CD4-positive, alpha-beta T cell (primary cell): ENCODE measurements at regions not wholly inside any gene's neighbourhood (a gene's known extent, or its start where the extent isn't known, plus 50 kb on each side); places are given as distances from the start of the nearest gene placed in this dataset.

Experiments
- ATAC-seq: fragments of 200-7000 bp; cut with Tn5 transposase; one replicate; pipeline ENCODE4 v1.10.0; 2022; ENCODE audit warnings: mild to moderate bottlenecking; ENCODE audit not compliant: poor library complexity
- CTCF ChIA-PET: fragments of 350-600 bp; sonication (Branson Sonifier 250); formaldehyde crosslinking; loops from one replicate; lab custom pipeline; 2021; ENCODE audit warnings: antibody characterized with exemption, inconsistent platforms; lab: Charles Lee
- POLR2A ChIA-PET: fragments of 350-600 bp; sonication (Branson Sonifier 250); formaldehyde crosslinking; loops from one replicate; lab custom pipeline; 2021; ENCODE audit warnings: antibody characterized with exemption, inconsistent platforms; lab: Charles Lee
- DNase-seq, 14 experiments: peaks; one replicate each; pipeline ENCODE4 v3.0.0-alpha.2; 2013 to 2020; ENCODE audit warnings: mixed read lengths in 2 of 14
- H3K27ac ChIP-seq, 2 donors: one replicate each; pipeline versions ENCODE4 v1.5.1 to v1.7.0; 2013; ENCODE audit warnings: low read length in 2 of 2, low read depth in 1 of 2, mild to moderate bottlenecking in 1 of 2
- H3K27me3 ChIP-seq, 2 experiments: 1 replicate in 1 of 2; 2 replicates in 1 of 2; pipeline versions ENCODE4 v1.6.1 to v1.7.0; 2013; ENCODE audit warnings: low read length in 2 of 2, control low read depth in 1 of 2, mild to moderate bottlenecking in 1 of 2, moderate library complexity in 1 of 2; ENCODE audit not compliant: insufficient read depth in 2 of 2, control insufficient read depth in 1 of 2
- H3K36me3 ChIP-seq: one replicate; pipeline ENCODE4 v1.6.1; 2013; ENCODE audit warnings: low read length, control low read depth; ENCODE audit not compliant: insufficient read depth
- H3K4me1 ChIP-seq: one replicate; pipeline ENCODE4 v1.6.1; 2013; ENCODE audit warnings: low read length, control low read depth; ENCODE audit not compliant: insufficient read depth
- H3K4me3 ChIP-seq: one replicate; pipeline ENCODE4 v1.5.1; 2013; ENCODE audit warnings: mild to moderate bottlenecking, low read length, moderate library complexity
- H3K9me3 ChIP-seq, 2 experiments: 1 replicate in 1 of 2; 2 replicates in 1 of 2; pipeline versions ENCODE4 v1.6.1 to v1.7.0; 2013; ENCODE audit warnings: low read length in 2 of 2, mild to moderate bottlenecking in 2 of 2, control low read depth in 1 of 2, moderate library complexity in 1 of 2; ENCODE audit not compliant: control insufficient read depth in 1 of 2, insufficient read depth in 1 of 2
- H3K27ac Mint-ChIP-seq: one replicate; pipeline ENCODE4 v1.8.0; 2020; ENCODE audit warnings: mixed read lengths
- H3K27me3 Mint-ChIP-seq: one replicate; pipeline ENCODE4 v1.8.0; 2021; ENCODE audit warnings: mixed read lengths
- H3K36me3 Mint-ChIP-seq: one replicate; pipeline ENCODE4 v1.8.0; 2021; ENCODE audit warnings: low read depth, mixed read lengths
- H3K4me1 Mint-ChIP-seq: one replicate; pipeline ENCODE4 v1.8.0; 2021; ENCODE audit warnings: low read depth, mixed read lengths
- H3K4me3 Mint-ChIP-seq: one replicate; pipeline ENCODE4 v1.8.0; 2020; ENCODE audit warnings: mild to moderate bottlenecking, mixed read lengths
- H3K9me3 Mint-ChIP-seq: one replicate; pipeline ENCODE4 v1.8.0; 2020; ENCODE audit warnings: mixed read lengths
- CTCF ChIP-seq: fragments of 200-600 bp; IDR thresholded peaks from one replicate; pipeline ENCODE4 v1.8.0; 2022; ENCODE audit warnings: antibody characterized with exemption, mild to moderate bottlenecking
- intact Hi-C, 2 experiments: fragments of 100-400 bp; cut with DNase I in 1 of 2; cut with micrococcal nuclease in 1 of 2; formaldehyde crosslinking; loops; one replicate each; pipeline versions ENCODE4 v1.15.1 to v1.9.0; 2023 to 2025; cut with DNase I, micrococcal nuclease

GRCh38 chr16:55047331-55047730 lies 116.7 kb downstream of the IRX5 start:
- Mint-ChIP-seq H3K36me3 (no peaks in the 10 kb centered on the region), H3K9me3 (no peaks in the 10 kb centered on the region), H3K4me3 (no peak overlapping the region), H3K4me1 (no peaks in the 10 kb centered on the region), H3K27me3 (peaks cover 19% of the 10 kb centered on the region), H3K27ac (no peak overlapping the region)
- no peak for TF ChIP-seq CTCF
- peaks cover 0 to 5% of the 10 kb centered on the region in 2 experiments for H3K9me3 ChIP-seq
- no peaks in the 10 kb centered on the region for H3K36me3 ChIP-seq
- H3K4me1 ChIP-seq, result no peaks in the 10 kb centered on the region
- intact Hi-C loops, result no loop called here
- no peak overlapping the region for H3K4me3 ChIP-seq
- POLR2A ChIA-PET, result no interaction called here
- CTCF ChIA-PET, result no interaction called here
- ATAC-seq (no peak), DNase-seq (no peak)
- no peak overlapping the region for H3K27ac ChIP-seq
- no peaks in the 10 kb centered on the region for H3K27me3 ChIP-seq

- no peaks in the 10 kb centered on the region for H3K27me3 ChIP-seq
- no peaks in the 10 kb centered on the region for H3K36me3 ChIP-seq
- no peak overlapping the region for H3K4me3 ChIP-seq
- Mint-ChIP-seq H3K4me3 (no peak overlapping the region), H3K36me3 (no peaks in the 10 kb centered on the region), H3K27ac (no peak overlapping the region), H3K9me3 (no peaks in the 10 kb centered on the region), H3K4me1 (no peaks in the 10 kb centered on the region), H3K27me3 (peaks cover 19% of the 10 kb centered on the region)
- ChIA-PET POLR2A (no interaction called here), CTCF (no interaction called here)
- intact Hi-C loops, result no loop called here
- DNase-seq (no peak), ATAC-seq (no peak)
- H3K27ac ChIP-seq, result no peak overlapping the region
- no peaks in the 10 kb centered on the region for H3K4me1 ChIP-seq
- no peak for TF ChIP-seq CTCF
- peaks cover 0 to 3% of the 10 kb centered on the region in 2 experiments for H3K9me3 ChIP-seq
These were observed 117.3 kb downstream of the IRX5 start for GRCh38 chr16:55047903-55048497.

- no peak overlapping the region for H3K4me3 Mint-ChIP-seq
- no peaks in the 10 kb centered on the region for H3K36me3 ChIP-seq
- H3K27me3 Mint-ChIP-seq, result peaks cover 24% of the 10 kb centered on the region
- CTCF ChIA-PET, result no interaction called here
- H3K27ac ChIP-seq, result no peak overlapping the region
- TF ChIP-seq CTCF, result no peak
- H3K4me3 ChIP-seq, result no peak overlapping the region
- H3K9me3 Mint-ChIP-seq, result no peaks in the 10 kb centered on the region
- H3K36me3 Mint-ChIP-seq, result no peaks in the 10 kb centered on the region
- no peaks in the 10 kb centered on the region for H3K9me3 ChIP-seq
- intact Hi-C loops, result no loop called here
- H3K27me3 ChIP-seq, result no peaks in the 10 kb centered on the region
- no peak for ATAC-seq
- POLR2A ChIA-PET, result no interaction called here
- no peak for DNase-seq
- no peaks in the 10 kb centered on the region for H3K4me1 Mint-ChIP-seq
- H3K4me1 ChIP-seq, result no peaks in the 10 kb centered on the region
- no peak overlapping the region for H3K27ac Mint-ChIP-seq
These were observed 118.1 kb downstream of the IRX5 start for GRCh38 chr16:55048745-55049144.
